Activated B cell treated with CpG ODN at 0.5 μM for 24 hours (primary cell): ENCODE measurements at regions not wholly inside any gene's neighbourhood (a gene's known extent, or its start where the extent isn't known, plus 50 kb on each side); places are given as distances from the start of the nearest gene placed in this dataset.

Source experiments
- ATAC-seq: fragments of 200-7000 bp; cut with Tn5 transposase; one replicate; pipeline ENCODE4 v1.10.0; 2021; ENCODE audit warnings: low read depth, mild to moderate bottlenecking, moderate library complexity
- CTCF ChIA-PET: fragments of 350-600 bp; sonication (Branson Sonifier 250); formaldehyde crosslinking; loops from one replicate; lab custom pipeline; 2021; ENCODE audit warnings: antibody characterized with exemption; lab: Charles Lee
- POLR2A ChIA-PET: fragments of 350-600 bp; sonication (Branson Sonifier 250); formaldehyde crosslinking; loops from one replicate; lab custom pipeline; 2021; ENCODE audit warnings: antibody characterized with exemption; lab: Charles Lee
- DNase-seq: peaks from one replicate; pipeline ENCODE4 v3.0.0; 2022
- H3K27ac Mint-ChIP-seq: one replicate; pipeline ENCODE4 v1.8.0; 2020; ENCODE audit warnings: mixed read lengths
- H3K27me3 Mint-ChIP-seq: one replicate; pipeline ENCODE4 v1.8.0; 2021; ENCODE audit warnings: mixed read lengths
- H3K36me3 Mint-ChIP-seq: one replicate; pipeline ENCODE4 v1.8.0; 2021; ENCODE audit warnings: low read depth, mixed read lengths
- H3K4me1 Mint-ChIP-seq: one replicate; pipeline ENCODE4 v1.8.0; 2021; ENCODE audit warnings: mixed read lengths
- H3K4me3 Mint-ChIP-seq: one replicate; pipeline ENCODE4 v1.8.0; 2020; ENCODE audit warnings: mild to moderate bottlenecking, mixed read lengths
- H3K9me3 Mint-ChIP-seq: one replicate; pipeline ENCODE4 v1.8.0; 2020; ENCODE audit warnings: mixed read lengths
- CTCF ChIP-seq: fragments of 200-600 bp; IDR thresholded peaks from one replicate; pipeline ENCODE4 v1.8.0; 2022; ENCODE audit warnings: antibody characterized with exemption, mild to moderate bottlenecking
- intact Hi-C: fragments of 100-400 bp; cut with micrococcal nuclease; formaldehyde crosslinking; loops from one replicate; pipeline ENCODE4 v1.15.1; 2024

DNA sequence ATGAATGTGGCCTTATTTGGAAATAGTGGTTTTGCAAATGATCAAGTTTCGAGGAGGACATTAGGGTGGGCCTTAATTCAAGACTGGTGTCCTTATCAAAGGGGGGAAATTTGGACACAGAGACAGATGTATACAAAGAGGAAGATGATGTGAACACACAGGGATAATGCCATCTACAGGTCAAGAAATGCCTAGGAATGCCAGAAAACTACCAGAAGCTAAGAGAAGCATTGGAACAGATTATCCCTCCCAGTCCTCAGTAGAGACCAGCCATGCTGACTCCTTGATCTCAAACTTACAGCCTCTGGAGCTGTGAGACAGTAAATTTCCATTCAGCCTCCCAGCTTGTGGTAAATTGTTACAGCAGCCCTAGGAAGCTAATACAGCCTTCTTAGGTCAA is 151.4 kb downstream of the PTGER3 start:
- Mint-ChIP-seq H3K27ac (no peak overlapping the region), H3K4me1 (no peaks in the 10 kb centered on the region), H3K4me3 (no peak overlapping the region), H3K36me3 (no peaks in the 10 kb centered on the region), H3K27me3 (no peaks in the 10 kb centered on the region), H3K9me3 (no peaks in the 10 kb centered on the region)
- intact Hi-C loops = no loop called here
- TF ChIP-seq CTCF = no peak
- ChIA-PET POLR2A (no interaction called here), CTCF (no interaction called here)
- ATAC-seq (no peak), DNase-seq (no peak)

DNA sequence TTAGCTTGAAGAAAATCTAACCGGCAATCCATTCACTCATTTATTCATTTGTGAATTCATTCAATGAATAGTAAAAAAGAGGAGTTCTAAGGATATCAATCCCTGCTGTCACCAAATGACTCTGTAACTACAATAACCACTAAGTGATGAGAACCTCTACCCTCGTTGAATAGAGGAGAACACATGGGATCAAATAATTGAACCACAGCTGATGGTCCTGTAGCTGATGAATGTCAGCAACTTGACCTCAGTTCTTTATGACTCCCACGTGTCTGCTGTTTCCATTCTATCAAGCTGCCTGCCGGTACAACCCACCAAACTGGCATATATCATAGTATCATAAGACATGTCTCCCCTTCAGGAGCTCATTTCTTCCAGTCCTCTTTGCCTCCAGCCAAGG is 150.3 kb downstream of the PTGER3 start:
- H3K27me3 Mint-ChIP-seq = no peaks in the 10 kb centered on the region
- no peaks in the 10 kb centered on the region for H3K9me3 Mint-ChIP-seq
- ChIA-PET POLR2A (no interaction called here), CTCF (interaction anchor here (0.5 kb wide), 1 partner anchor 12 kb away, joined by 3 read pairs; no protein-coding TSS in a partner anchor)
- TF ChIP-seq CTCF = no peak
- no peaks in the 10 kb centered on the region for H3K36me3 Mint-ChIP-seq
- H3K27ac Mint-ChIP-seq = no peak overlapping the region
- intact Hi-C loops = no loop called here
- DNase-seq = no peak
- no peak for ATAC-seq
- no peak overlapping the region for H3K4me3 Mint-ChIP-seq
- no peaks in the 10 kb centered on the region for H3K4me1 Mint-ChIP-seq

DNA sequence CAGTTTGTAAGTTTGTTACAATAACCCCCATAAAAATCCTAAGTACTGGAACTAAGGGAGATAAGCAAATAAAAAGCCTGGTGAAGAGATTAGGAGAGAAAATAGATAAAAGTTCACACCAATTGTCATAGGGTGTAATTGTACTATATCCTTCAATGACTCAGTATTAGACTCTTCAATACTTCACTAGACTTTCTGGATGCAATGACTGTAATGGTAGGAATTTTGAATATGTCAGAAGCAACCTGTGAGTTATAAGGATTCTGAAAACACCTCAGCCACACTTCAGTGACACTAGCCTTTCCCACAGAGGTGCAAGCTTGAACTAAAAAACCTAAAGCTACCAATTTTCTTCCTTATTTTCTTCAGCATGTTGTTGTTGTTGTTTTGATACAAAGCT is 147.9 kb downstream of the PTGER3 start:
- H3K27ac Mint-ChIP-seq = no peak overlapping the region
- no peaks in the 10 kb centered on the region for H3K9me3 Mint-ChIP-seq
- DNase-seq (no peak), ATAC-seq (no peak)
- no peaks in the 10 kb centered on the region for H3K36me3 Mint-ChIP-seq
- intact Hi-C loops = no loop called here
- ChIA-PET CTCF (no interaction called here), POLR2A (no interaction called here)
- no peaks in the 10 kb centered on the region for H3K4me1 Mint-ChIP-seq
- H3K4me3 Mint-ChIP-seq = no peak overlapping the region
- no peak for TF ChIP-seq CTCF
- H3K27me3 Mint-ChIP-seq = no peaks in the 10 kb centered on the region

GRCh38 chr1:70902211-70902610 is 145.4 kb downstream of the PTGER3 start:
- DNase-seq (no peak), ATAC-seq (no peak)
- Mint-ChIP-seq H3K27me3 (no peaks in the 10 kb centered on the region), H3K4me3 (no peak overlapping the region), H3K27ac (no peak overlapping the region), H3K9me3 (no peaks in the 10 kb centered on the region), H3K4me1 (no peaks in the 10 kb centered on the region), H3K36me3 (no peaks in the 10 kb centered on the region)
- POLR2A ChIA-PET = no interaction called here
- intact Hi-C loops = no loop called here
- no peak for TF ChIP-seq CTCF
- CTCF ChIA-PET = no interaction called here

- H3K27me3 Mint-ChIP-seq = no peaks in the 10 kb centered on the region
- H3K9me3 Mint-ChIP-seq = peaks cover 5% of the 10 kb centered on the region
- H3K27ac Mint-ChIP-seq = no peak overlapping the region
- H3K36me3 Mint-ChIP-seq = no peaks in the 10 kb centered on the region
- POLR2A ChIA-PET = no interaction called here
- CTCF ChIA-PET = no interaction called here
- no peaks in the 10 kb centered on the region for H3K4me1 Mint-ChIP-seq
- ATAC-seq (no peak), DNase-seq (no peak)
- no peak for TF ChIP-seq CTCF
- intact Hi-C loops = no loop called here
- no peak overlapping the region for H3K4me3 Mint-ChIP-seq
Measured at GRCh38 chr1:70906800-70907199, 140.8 kb downstream of the PTGER3 start.
